Left lung (tissue), 4 donors: ENCODE measurements at regions not wholly inside any gene's neighbourhood (a gene's known extent, or its start where the extent isn't known, plus 50 kb on each side); places are given as distances from the start of the nearest gene placed in this dataset.
A peak's percentile ranks its signal among the peaks of the same experiment; 100 is the strongest.

Source experiments
- ATAC-seq: fragments of 200-7000 bp; cut with Tn5 transposase; one replicate; pipeline ENCODE4 v1.9.1; 2020; ENCODE audit warnings: moderate library complexity
- DNase-seq, 4 donors: peaks; one replicate each; pipeline ENCODE4 v3.0.0-alpha.2; 2013 to 2020
- H3K27ac ChIP-seq, 2 donors: fragments of 200-600 bp; sonication (generic) in 1 of 2; one replicate each; pipeline versions ENCODE4 v1.5.0 to v1.8.0; 2020 to 2021
- H3K27me3 ChIP-seq, 2 donors: fragments of 200-600 bp; sonication (generic) in 1 of 2; one replicate each; pipeline versions ENCODE4 v1.5.0 to v1.8.0; 2020 to 2021
- H3K36me3 ChIP-seq, 2 donors: fragments of 200-600 bp; sonication (generic) in 1 of 2; one replicate each; pipeline versions ENCODE4 v1.5.0 to v1.8.0; 2020 to 2021
- H3K4me1 ChIP-seq, 2 donors: fragments of 200-600 bp; one replicate each; pipeline ENCODE4 v1.8.0; 2021
- H3K4me3 ChIP-seq, 2 donors: fragments of 200-600 bp; sonication (generic) in 1 of 2; one replicate each; pipeline versions ENCODE4 v1.5.0 to v1.8.0; 2020 to 2021; ENCODE audit warnings: mild to moderate bottlenecking in 1 of 2
- H3K9me3 ChIP-seq, 2 donors: fragments of 200-600 bp; sonication (generic) in 1 of 2; one replicate each; pipeline versions ENCODE4 v1.5.0 to v1.8.0; 2020 to 2021
- CTCF ChIP-seq, 2 donors: fragments of 200-600 bp; sonication (generic) in 1 of 2; IDR thresholded peaks; one replicate each; pipeline versions ENCODE4 v1.5.0 to v1.8.0; 2021; ENCODE audit warnings: antibody characterized with exemption in 2 of 2
- intact Hi-C, 2 donors: fragments of 100-400 bp; cut with DNase I; formaldehyde crosslinking; loops; one replicate each; pipeline versions ENCODE4 v1.11.2 to v1.14.2; 2022
- donor health status: DM: no; HTN: yes; CAD: no.
- donor health status: DM: no; HTN: no; CAD: no.

GRCh38 chr1:219326843-219327242 is 153.2 kb downstream of the LYPLAL1 start:
- intact Hi-C loops, result no loop called here
- DNase-seq (no peak), ATAC-seq (no peak)
- peaks cover 0 to 4% of the 10 kb centered on the region in 2 donors for H3K4me1 ChIP-seq
- TF ChIP-seq CTCF (IDR thresholded peaks at IDR 0.05), result no peak
- no peak overlapping the region for H3K27ac ChIP-seq
- no peaks in the 10 kb centered on the region for H3K27me3 ChIP-seq
- no peaks in the 10 kb centered on the region for H3K9me3 ChIP-seq
- no peaks in the 10 kb centered on the region for H3K36me3 ChIP-seq
- no peak overlapping the region for H3K4me3 ChIP-seq

- ATAC-seq (no peak), DNase-seq (no peak)
- H3K4me3 ChIP-seq, result no peak overlapping the region
- H3K4me1 ChIP-seq, result peaks cover 0 to 4% of the 10 kb centered on the region in 2 donors
- intact Hi-C loops, result no loop called here
- no peaks in the 10 kb centered on the region for H3K27me3 ChIP-seq
- H3K27ac ChIP-seq, result no peak overlapping the region
- TF ChIP-seq CTCF (IDR thresholded peaks at IDR 0.05), result no peak
- H3K9me3 ChIP-seq, result no peaks in the 10 kb centered on the region
- no peaks in the 10 kb centered on the region for H3K36me3 ChIP-seq
Observed at GRCh38 chr1:219325368-219325742, 151.7 kb downstream of the LYPLAL1 start.

- Histone ChIP-seq H3K27me3 (no peaks in the 10 kb centered on the region), H3K36me3 (no peaks in the 10 kb centered on the region), H3K27ac (no peak overlapping the region), H3K4me3 (no peak overlapping the region), H3K4me1 (peaks cover 0 to 4% of the 10 kb centered on the region in 2 donors), H3K9me3 (no peaks in the 10 kb centered on the region)
- intact Hi-C loops, result no loop called here
- DNase-seq, result no peak
- ATAC-seq, result peak; percentile 62
- TF ChIP-seq CTCF (IDR thresholded peaks at IDR 0.05), result no peak
Observed at GRCh38 chr1:219324629-219325367, 151.1 kb downstream of the LYPLAL1 start.

GRCh38 chr1:219324171-219324570 is 150.5 kb downstream of the LYPLAL1 start:
- no peak overlapping the region for H3K27ac ChIP-seq
- no peaks in the 10 kb centered on the region for H3K36me3 ChIP-seq
- no peak for DNase-seq
- no peaks in the 10 kb centered on the region for H3K9me3 ChIP-seq
- no peak for ATAC-seq
- intact Hi-C loops, result no loop called here
- no peaks in the 10 kb centered on the region for H3K27me3 ChIP-seq
- peaks cover 0 to 4% of the 10 kb centered on the region in 2 donors for H3K4me1 ChIP-seq
- no peak for TF ChIP-seq CTCF (IDR thresholded peaks at IDR 0.05)
- H3K4me3 ChIP-seq, result no peak overlapping the region

- no peak for TF ChIP-seq CTCF (IDR thresholded peaks at IDR 0.05)
- Histone ChIP-seq H3K27me3 (no peaks in the 10 kb centered on the region), H3K27ac (no peak overlapping the region), H3K9me3 (no peaks in the 10 kb centered on the region), H3K4me1 (peaks cover 0 to 4% of the 10 kb centered on the region in 2 donors), H3K36me3 (no peaks in the 10 kb centered on the region), H3K4me3 (no peak overlapping the region)
- ATAC-seq (no peak), DNase-seq (no peak)
- intact Hi-C loops, result no loop called here
Observed at GRCh38 chr1:219323426-219323825, 149.7 kb downstream of the LYPLAL1 start.
